OCI-LY3 (cell line): ENCODE measurements at regions not wholly inside any gene's neighbourhood (a gene's known extent, or its start where the extent isn't known, plus 50 kb on each side); places are given as distances from the start of the nearest gene placed in this dataset.

Source experiments
- H2AFZ ChIP-seq: fragments of 200-600, 300-600 bp; shearing (Covaris generic); 2 replicates; pipeline ENCODE4 v1.6.0; 2014; ENCODE audit warnings: antibody characterized with exemption, low read depth, low read length
- H3K27ac ChIP-seq: fragments of 200-600, 300-600 bp; sonication (generic); 2 replicates; pipeline ENCODE4 v1.5.1; 2014; ENCODE audit warnings: mild to moderate bottlenecking, low read length, moderate library complexity, mixed read lengths
- H3K27me3 ChIP-seq: fragments of 200-600, 300-600 bp; sonication (generic); 2 replicates; pipeline ENCODE4 v1.6.1; 2014; ENCODE audit warnings: low read depth, low read length, mixed read lengths
- H3K36me3 ChIP-seq: fragments of 200-600, 300-600 bp; sonication (generic); replicated peaks from 2 replicates; pipeline ENCODE3; 2014; ENCODE audit warnings: low read depth, low read length, mixed read lengths
- H3K4me1 ChIP-seq: fragments of 300-600, 200-600 bp; sonication (generic); 2 replicates; pipeline ENCODE4 v1.6.1; 2014; ENCODE audit warnings: low read length, mixed read lengths
- H3K4me2 ChIP-seq: fragments of 200-600, 300-600 bp; sonication (generic); 2 replicates; pipeline ENCODE4 v1.6.1; 2014; ENCODE audit warnings: low read length, mixed read lengths
- H3K4me3 ChIP-seq: fragments of 300-600, 200-600 bp; sonication (generic); 2 replicates; pipeline ENCODE4 v1.5.1; 2014; ENCODE audit warnings: antibody characterized with exemption, mild to moderate bottlenecking, low read length, moderate library complexity
- H3K79me2 ChIP-seq: fragments of 300-600, 200-600 bp; shearing (Covaris generic); 2 replicates; pipeline ENCODE4 v1.6.1; 2014; ENCODE audit warnings: mild to moderate bottlenecking, low read length, mixed read lengths
- H3K9ac ChIP-seq: fragments of 300-600, 200-600 bp; shearing (Covaris generic); 2 replicates; pipeline ENCODE4 v1.6.0; 2014; ENCODE audit warnings: mild to moderate bottlenecking, low read length, moderate library complexity
- H3K9me3 ChIP-seq: fragments of 200-600, 300-600 bp; shearing (Covaris generic); 2 replicates; pipeline ENCODE4 v1.6.1; 2014; ENCODE audit warnings: low read length, mixed read lengths; ENCODE audit not compliant: insufficient read depth
- H4K20me1 ChIP-seq: fragments of 200-600, 300-600 bp; sonication (generic); 2 replicates; pipeline ENCODE4 v1.6.1; 2016; ENCODE audit warnings: low read length, mixed read lengths; ENCODE audit not compliant: insufficient read depth
- CTCF ChIP-seq: fragments of 200-600, 300-600 bp; sonication (generic); IDR thresholded peaks from 2 replicates; pipeline ENCODE4 v1.5.1; 2014; ENCODE audit warnings: antibody characterized with exemption, low read length, low read depth
- EZH2phosphoT487 ChIP-seq: fragments of 200-600 bp; shearing (Covaris generic); IDR thresholded peaks from 2 replicates; pipeline ENCODE4 v1.6.1; 2018; ENCODE audit warnings: antibody characterized with exemption, mixed run types, low read depth

GRCh38 chr2:237202288-237203030, 116.8 kb downstream of the COPS8 start:
- Histone ChIP-seq H2AFZ (no peak overlapping the region), H3K9ac (no peak overlapping the region), H3K79me2 (no peaks in the 10 kb centered on the region), H3K27me3 (0 out of 2 replicates have a peak, but pooled peaks cover 5% of the 10 kb centered on the region), H3K4me2 (no peak overlapping the region), H3K36me3 (no peaks in the 10 kb centered on the region), H3K4me3 (no peak overlapping the region), H3K27ac (no peak overlapping the region), H4K20me1 (no peaks in the 10 kb centered on the region), H3K9me3 (no peaks in the 10 kb centered on the region), H3K4me1 (no peaks in the 10 kb centered on the region)
- no peak for TF ChIP-seq CTCF
- no peak for TF ChIP-seq EZH2phosphoT487

- Histone ChIP-seq H3K9me3 (no peaks in the 10 kb centered on the region), H3K79me2 (no peaks in the 10 kb centered on the region), H4K20me1 (no peaks in the 10 kb centered on the region), H3K9ac (no peak overlapping the region), H3K4me1 (no peaks in the 10 kb centered on the region), H2AFZ (no peak overlapping the region), H3K27ac (no peak overlapping the region), H3K27me3 (0 out of 2 replicates have a peak, but pooled peaks cover 5% of the 10 kb centered on the region), H3K36me3 (no peaks in the 10 kb centered on the region), H3K4me2 (no peak overlapping the region), H3K4me3 (no peak overlapping the region)
- TF ChIP-seq EZH2phosphoT487: no peak
- TF ChIP-seq CTCF: no peak
These were observed 119.4 kb downstream of the COPS8 start for GRCh38 chr2:237205043-237205541.

GRCh38 chr2:237205561-237205971, 119.9 kb downstream of the COPS8 start:
- Histone ChIP-seq H3K4me3 (no peak overlapping the region), H3K9me3 (no peaks in the 10 kb centered on the region), H3K27ac (no peak overlapping the region), H3K9ac (no peak overlapping the region), H4K20me1 (no peaks in the 10 kb centered on the region), H3K27me3 (0 out of 2 replicates have a peak, but pooled peaks cover 5% of the 10 kb centered on the region), H3K4me2 (no peak overlapping the region), H3K36me3 (no peaks in the 10 kb centered on the region), H2AFZ (no peak overlapping the region), H3K79me2 (no peaks in the 10 kb centered on the region), H3K4me1 (no peaks in the 10 kb centered on the region)
- no peak for TF ChIP-seq CTCF
- no peak for TF ChIP-seq EZH2phosphoT487

- no peak for TF ChIP-seq CTCF
- TF ChIP-seq EZH2phosphoT487: no peak
- Histone ChIP-seq H3K4me2 (no peak overlapping the region), H3K27ac (no peak overlapping the region), H3K4me1 (no peaks in the 10 kb centered on the region), H2AFZ (no peak overlapping the region), H3K36me3 (no peaks in the 10 kb centered on the region), H3K9me3 (no peaks in the 10 kb centered on the region), H3K4me3 (no peak overlapping the region), H3K27me3 (0 out of 2 replicates have a peak, but pooled peaks cover 5% of the 10 kb centered on the region), H4K20me1 (no peaks in the 10 kb centered on the region), H3K9ac (no peak overlapping the region), H3K79me2 (no peaks in the 10 kb centered on the region)
These were observed 122.0 kb downstream of the COPS8 start for GRCh38 chr2:237207646-237208045.
